ENCODE measurements at regions not wholly inside any gene's neighbourhood (a gene's known extent, or its start where the extent isn't known, plus 50 kb on each side); places are given as distances from the start of the nearest gene placed in this dataset.
A peak's percentile ranks its signal among the peaks of the same experiment; 100 is the strongest.

GRCh38 chr2:82795446-82795845 lies 1663.6 kb downstream of the SUCLG1 start:
- H3K4me1 ChIP-seq (ENCODE audit: insufficient read depth, low read length), result peaks cover 43% of the 10 kb centered on the region
- peak overlapping the region; percentile 90 for H3K27ac ChIP-seq (ENCODE audit: low read length)
- ATAC-seq, result peak; percentile 82
- H2AFZ ChIP-seq (ENCODE audit: low read length), result no peak overlapping the region
- no peaks in the 10 kb centered on the region for H3K36me3 ChIP-seq (ENCODE audit: low read depth, low read length)
- H3K27me3 ChIP-seq (ENCODE audit: low read length), result no peaks in the 10 kb centered on the region
- no peaks in the 10 kb centered on the region for H3K9me3 ChIP-seq (ENCODE audit: low read length)
- intact Hi-C loops (cut with micrococcal nuclease), result loop anchor here (10.0 kb wide), 1 partner anchor 451 kb away; no protein-coding TSS in a partner anchor
- ChIA-PET CTCF (no interaction called here), POLR2A (ENCODE audit: unreplicated experiment) (interaction anchor here (0.6 kb wide), 1 partner anchor 308 kb away, joined by 10 read pairs; no protein-coding TSS in a partner anchor)
- BruUV-seq (replicated peaks), result no TSS peak
- no peaks in the 10 kb centered on the region for H4K20me1 ChIP-seq (ENCODE audit: low read length)
- TF ChIP-seq CTCF (conservative IDR thresholded peaks at IDR 0.05; ENCODE audit: low read depth, low read length), result no peak
- TF ChIP-seq EZH2 (IDR thresholded peaks at IDR 0.05; ENCODE audit: low read length, unreplicated experiment), result no peak
- no peak for TF ChIP-seq EZH2phosphoT487 (IDR thresholded peaks at IDR 0.05; ENCODE audit: borderline replicate concordance, low read length)
- peak; percentile 81 for DNase-seq
- peaks cover 5% of the 10 kb centered on the region for H3F3A ChIP-seq (ENCODE audit: low read length, unreplicated experiment)
- no peaks in the 10 kb centered on the region for H3K9me2 ChIP-seq (replicated peaks; ENCODE audit: low read length)
- peak overlapping the region; percentile 47 for H3K9ac ChIP-seq (ENCODE audit: low read length)
- no peaks in the 10 kb centered on the region for H3K79me2 ChIP-seq (ENCODE audit: low read length)
- H3K4me3 ChIP-seq (ENCODE audit: low read length), result peak overlapping the region; percentile 43; the same call in 1 of the 2 replicates
- H3K4me2 ChIP-seq (ENCODE audit: low read length), result peak overlapping the region; percentile 82

- ATAC-seq, result no peak
- CTCF ChIA-PET, result no interaction called here
These were observed 1665.2 kb downstream of the SUCLG1 start for GRCh38 chr2:82793711-82794435.

More at GRCh38 chr2:82793711-82794435, 1665.2 kb downstream of the SUCLG1 start:
- intact Hi-C loops (cut with micrococcal nuclease), result loop anchor here (5.0 to 10.0 kb wide), 2 partner anchors 88 to 449 kb away; no protein-coding TSS in a partner anchor
- no peaks in the 10 kb centered on the region for H3K79me2 ChIP-seq (ENCODE audit: low read length)
- H3K4me1 ChIP-seq (ENCODE audit: insufficient read depth, low read length), result peaks cover 56% of the 10 kb centered on the region
- H2AFZ ChIP-seq (ENCODE audit: low read length), result no peak overlapping the region
- no peak overlapping the region for H3K9ac ChIP-seq (ENCODE audit: low read length)
- DNase-seq, result no peak
- H3F3A ChIP-seq (ENCODE audit: low read length, unreplicated experiment), result peaks cover 8% of the 10 kb centered on the region
- H3K27me3 ChIP-seq (ENCODE audit: low read length), result no peaks in the 10 kb centered on the region
- H3K9me3 ChIP-seq (ENCODE audit: low read length), result no peaks in the 10 kb centered on the region
- POLR2A ChIA-PET (ENCODE audit: unreplicated experiment), result no interaction called here
- TF ChIP-seq EZH2phosphoT487 (IDR thresholded peaks at IDR 0.05; ENCODE audit: borderline replicate concordance, low read length) (no peak), CTCF (conservative IDR thresholded peaks at IDR 0.05; ENCODE audit: low read depth, low read length) (no peak), EZH2 (IDR thresholded peaks at IDR 0.05; ENCODE audit: low read length, unreplicated experiment) (no peak)
- H3K27ac ChIP-seq (ENCODE audit: low read length), result no peak overlapping the region
- H3K36me3 ChIP-seq (ENCODE audit: low read depth, low read length), result no peaks in the 10 kb centered on the region
- no TSS peak for BruUV-seq (replicated peaks)
- no peaks in the 10 kb centered on the region for H3K9me2 ChIP-seq (replicated peaks; ENCODE audit: low read length)
- no peak overlapping the region for H3K4me3 ChIP-seq (ENCODE audit: low read length)
- no peak overlapping the region for H3K4me2 ChIP-seq (ENCODE audit: low read length)
- H4K20me1 ChIP-seq (ENCODE audit: low read length), result no peaks in the 10 kb centered on the region
